ENCODE measurements at regions not wholly inside any gene's neighbourhood (a gene's known extent, or its start where the extent isn't known, plus 50 kb on each side); places are given as distances from the start of the nearest gene placed in this dataset.

- ChIA-PET POLR2A (interaction anchor here (0.6 to 1.1 kb wide), 2 partner anchors 9 to 20 kb away, joined by 3 read pairs; no protein-coding TSS in a partner anchor), CTCF (ENCODE audit: low intra/inter-chr PET ratio) (no interaction called here)
- Histone ChIP-seq H3K9me1 (ENCODE audit: control insufficient read depth, insufficient read depth, low read length) (peaks cover 4% of the 10 kb centered on the region), H3K4me2 (ENCODE audit: insufficient read depth, low read length) (no peak overlapping the region), H4K20me1 (replicated peaks; ENCODE audit: control insufficient read depth, insufficient read depth, low read length) (no peaks in the 10 kb centered on the region), H3K4me3 (no peak overlapping the region), H3K36me3 (ENCODE audit: control insufficient read depth, insufficient read depth, low read length) (no peaks in the 10 kb centered on the region), H3K27ac (ENCODE audit: extremely low read depth, low read depth, low read length) (no peak overlapping the region), H3K79me2 (ENCODE audit: control insufficient read depth, insufficient read depth, low read length) (no peaks in the 10 kb centered on the region), H3K27me3 (ENCODE audit: control insufficient read depth in 2 of 2, insufficient read depth in 2 of 2, low read length in 2 of 2) (peaks cover 0 to 39% of the 10 kb centered on the region in 2 experiments; a peak in 2 of 5 replicates), H2AFZ (ENCODE audit: low read depth, low read length) (no peak overlapping the region; the same call in 1 of the 2 replicates), H3K9ac (ENCODE audit: insufficient read depth in 1 of 2, low read depth in 2 of 2, low read length in 2 of 2) (peak overlapping the region in 1 of 2 experiments; percentile 35; a peak in 1 of 4 replicates), H3K9me3 (replicated peaks; ENCODE audit: control insufficient read depth, insufficient read depth, low read depth, low read length) (no peaks in the 10 kb centered on the region), H3K4me1 (replicated peaks in 1 of 2; ENCODE audit: control insufficient read depth in 2 of 2, insufficient read depth in 2 of 2, low read length in 2 of 2) (peaks cover 13 to 27% of the 10 kb centered on the region in 2 experiments)
- DNase-seq (ENCODE audit: extremely low read depth in 1 of 4, low spot score in 3 of 4) (no peak), ATAC-seq (no peak), FAIRE-seq (no peak)
- intact Hi-C loops (cut with micrococcal nuclease) = no loop called here
- WGBS (ENCODE audit: insufficient coverage, low coverage, missing lambda C conversion rate) = 16% methylated on average over 10 of the region's 13 CpGs
- BruUV-seq (replicated peaks) = no TSS peak
- in situ Hi-C loops (cut with MboI) = no loop called here
- TF ChIP-seq ZNF23 (CRISPR knock-in tag; IDR thresholded peaks at IDR 0.05) (no peak), GTF2F1 (IDR thresholded peaks at IDR 0.05; ENCODE audit: low read depth, low read length) (no peak)
Observed at GRCh38 chr2:128439791-128440665, 121.4 kb upstream of the HS6ST1 start.

- TF ChIP-seq EWSR1 (IDR thresholded peaks at IDR 0.05; ENCODE audit: borderline replicate concordance, low read depth, partially characterized antibody) (no peak), ZBTB11 (CRISPR knock-in tag; IDR thresholded peaks at IDR 0.05) (0 out of 6 replicates have a peak, but pooled peaks of 1 of the 3 experiments have one; percentile 2)
- Histone ChIP-seq H2AFZ (ENCODE audit: low read depth, low read length) (peak overlapping the region; percentile 65; the same call in 1 of the 2 replicates), H3K4me3 (no peak overlapping the region), H4K20me1 (replicated peaks; ENCODE audit: control insufficient read depth, insufficient read depth, low read length) (no peaks in the 10 kb centered on the region), H3K9me1 (ENCODE audit: control insufficient read depth, insufficient read depth, low read length) (peaks cover 4% of the 10 kb centered on the region), H3K36me3 (ENCODE audit: control insufficient read depth, insufficient read depth, low read length) (no peaks in the 10 kb centered on the region), H3K9me3 (replicated peaks; ENCODE audit: control insufficient read depth, insufficient read depth, low read depth, low read length) (no peaks in the 10 kb centered on the region), H3K4me1 (replicated peaks in 1 of 2; ENCODE audit: control insufficient read depth in 2 of 2, insufficient read depth in 2 of 2, low read length in 2 of 2) (peaks cover 13 to 27% of the 10 kb centered on the region in 2 experiments), H3K4me2 (ENCODE audit: insufficient read depth, low read length) (no peak overlapping the region), H3K27ac (ENCODE audit: extremely low read depth, low read depth, low read length) (no peak overlapping the region), H3K9ac (ENCODE audit: insufficient read depth in 1 of 2, low read depth in 2 of 2, low read length in 2 of 2) (no peak overlapping the region), H3K27me3 (ENCODE audit: control insufficient read depth in 2 of 2, insufficient read depth in 2 of 2, low read length in 2 of 2) (peaks cover 0 to 32% of the 10 kb centered on the region in 2 experiments; a peak in 2 of 5 replicates), H3K79me2 (ENCODE audit: control insufficient read depth, insufficient read depth, low read length) (no peaks in the 10 kb centered on the region)
- in situ Hi-C loops (cut with MboI) = no loop called here
- 52% methylated on average over 11 of the region's 14 CpGs for WGBS (ENCODE audit: insufficient coverage, low coverage, missing lambda C conversion rate)
- intact Hi-C loops (cut with micrococcal nuclease) = no loop called here
- DNase-seq (ENCODE audit: extremely low read depth in 1 of 4, low spot score in 3 of 4) = no peak
- BruUV-seq (replicated peaks) = no TSS peak
- no peak for ATAC-seq
- ChIA-PET POLR2A (no interaction called here), CTCF (ENCODE audit: low intra/inter-chr PET ratio) (no interaction called here)
- FAIRE-seq = no peak
Observed at GRCh38 chr2:128440666-128441340, 122.1 kb upstream of the HS6ST1 start.
